Type B pancreatic cell (in vitro differentiated cells): ENCODE measurements at regions not wholly inside any gene's neighbourhood (a gene's known extent, or its start where the extent isn't known, plus 50 kb on each side); places are given as distances from the start of the nearest gene placed in this dataset.

Experiments
- DNase-seq: peaks from one replicate; pipeline ENCODE4 v3.0.0; 2021; ENCODE audit warnings: mixed read lengths; ENCODE audit not compliant: unreplicated experiment; ENCODE audit errors: extremely low spot score
- H3K27ac Mint-ChIP-seq: 2 replicates; pipeline ENCODE4 v1.8.0; 2021; ENCODE audit warnings: mild to moderate bottlenecking, mixed read lengths
- H3K27me3 Mint-ChIP-seq: 2 replicates; pipeline ENCODE4 v1.8.0; 2021; ENCODE audit warnings: mixed read lengths
- H3K36me3 Mint-ChIP-seq: 2 replicates; pipeline ENCODE4 v1.8.0; 2021; ENCODE audit warnings: mixed read lengths
- H3K4me1 Mint-ChIP-seq: one replicate; pipeline ENCODE4 v1.8.0; 2021; ENCODE audit warnings: mixed read lengths; ENCODE audit not compliant: unreplicated experiment
- H3K4me3 Mint-ChIP-seq: 2 replicates; pipeline ENCODE4 v1.8.0; 2021; ENCODE audit warnings: mild to moderate bottlenecking, mixed read lengths
- H3K9me3 Mint-ChIP-seq: 2 replicates; pipeline ENCODE4 v1.8.0; 2021; ENCODE audit warnings: mixed read lengths
- TF ChIP-seq, protein P1 (sequence below): fragments of 200-600 bp; sonication (generic); conservative IDR thresholded peaks from 2 replicates; pipeline ENCODE4 v1.5.0; 2021; ENCODE audit warnings: antibody characterized with exemption, mild to moderate bottlenecking

DNA sequence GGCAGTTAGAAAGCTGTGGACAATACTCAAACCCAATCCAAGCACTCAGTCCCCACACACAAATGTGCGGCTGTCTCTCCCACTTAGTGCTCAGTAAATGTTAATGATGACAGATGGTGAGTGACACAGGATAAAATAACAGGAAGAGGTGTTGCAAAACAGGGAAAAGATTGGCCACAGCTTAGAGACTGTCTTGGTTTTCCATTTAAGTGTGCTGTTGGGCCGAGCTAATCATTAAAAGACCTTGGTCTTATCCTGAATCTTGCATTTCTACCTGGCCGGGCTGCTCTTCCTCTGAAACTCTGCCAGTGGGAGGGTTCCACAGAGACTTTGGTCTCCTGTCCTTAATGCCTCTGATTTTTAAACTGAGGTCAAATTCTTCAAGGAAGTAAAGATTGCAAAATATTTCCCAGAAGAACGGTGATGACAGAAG lies 113.1 kb upstream of the RNF32 start:
- Mint-ChIP-seq H3K27me3 (peaks cover 3% of the 10 kb centered on the region), H3K4me1 (no peaks in the 10 kb centered on the region), H3K27ac (peak overlapping the region; percentile 26), H3K36me3 (no peaks in the 10 kb centered on the region), H3K4me3 (no peak overlapping the region), H3K9me3 (no peaks in the 10 kb centered on the region)
- DNase-seq: no peak
- TF ChIP-seq, protein P1, sequence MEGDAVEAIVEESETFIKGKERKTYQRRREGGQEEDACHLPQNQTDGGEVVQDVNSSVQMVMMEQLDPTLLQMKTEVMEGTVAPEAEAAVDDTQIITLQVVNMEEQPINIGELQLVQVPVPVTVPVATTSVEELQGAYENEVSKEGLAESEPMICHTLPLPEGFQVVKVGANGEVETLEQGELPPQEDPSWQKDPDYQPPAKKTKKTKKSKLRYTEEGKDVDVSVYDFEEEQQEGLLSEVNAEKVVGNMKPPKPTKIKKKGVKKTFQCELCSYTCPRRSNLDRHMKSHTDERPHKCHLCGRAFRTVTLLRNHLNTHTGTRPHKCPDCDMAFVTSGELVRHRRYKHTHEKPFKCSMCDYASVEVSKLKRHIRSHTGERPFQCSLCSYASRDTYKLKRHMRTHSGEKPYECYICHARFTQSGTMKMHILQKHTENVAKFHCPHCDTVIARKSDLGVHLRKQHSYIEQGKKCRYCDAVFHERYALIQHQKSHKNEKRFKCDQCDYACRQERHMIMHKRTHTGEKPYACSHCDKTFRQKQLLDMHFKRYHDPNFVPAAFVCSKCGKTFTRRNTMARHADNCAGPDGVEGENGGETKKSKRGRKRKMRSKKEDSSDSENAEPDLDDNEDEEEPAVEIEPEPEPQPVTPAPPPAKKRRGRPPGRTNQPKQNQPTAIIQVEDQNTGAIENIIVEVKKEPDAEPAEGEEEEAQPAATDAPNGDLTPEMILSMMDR: no peak

DNA sequence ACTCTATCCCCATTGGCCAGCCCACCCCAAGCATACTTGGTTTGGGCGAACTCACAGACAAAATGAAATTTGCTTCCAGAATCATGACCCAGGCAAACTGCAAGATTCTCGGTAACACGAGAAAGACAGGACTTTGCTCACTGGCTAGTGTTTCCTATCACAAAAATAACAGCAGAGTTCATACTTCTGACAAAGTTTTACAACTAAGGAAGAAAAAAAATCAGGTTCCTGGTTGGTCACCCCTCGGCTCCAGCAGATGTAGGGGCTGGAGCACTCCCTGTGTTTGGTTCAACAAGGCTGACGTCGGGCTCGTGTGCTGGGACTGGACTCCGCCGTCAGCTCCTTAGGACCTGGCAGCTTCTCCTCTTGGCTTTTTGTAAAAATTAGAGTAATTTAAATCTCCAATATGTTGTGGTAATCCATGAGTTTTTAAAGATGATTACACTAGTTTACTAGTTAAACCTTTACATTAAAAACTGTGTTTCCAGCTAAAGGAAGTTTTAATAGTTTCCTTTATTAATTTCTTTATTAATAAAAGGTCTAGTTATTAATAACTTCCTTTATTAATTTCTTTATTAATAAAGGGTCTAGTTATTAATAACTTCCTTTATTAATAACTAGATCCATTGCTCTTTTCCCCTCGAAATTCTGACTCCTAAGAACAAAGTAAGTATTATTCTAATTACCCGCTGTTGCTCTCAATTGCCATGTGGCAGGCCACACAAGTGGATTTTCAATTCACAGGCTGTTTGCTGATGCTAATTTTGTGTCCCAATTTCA lies 115.6 kb upstream of the RNF32 start:
- Mint-ChIP-seq H3K27me3 (peaks cover 3% of the 10 kb centered on the region), H3K9me3 (no peaks in the 10 kb centered on the region), H3K4me3 (no peak overlapping the region), H3K4me1 (no peaks in the 10 kb centered on the region), H3K36me3 (no peaks in the 10 kb centered on the region), H3K27ac (no peak overlapping the region)
- TF ChIP-seq, protein P1: no peak
- no peak for DNase-seq

DNA sequence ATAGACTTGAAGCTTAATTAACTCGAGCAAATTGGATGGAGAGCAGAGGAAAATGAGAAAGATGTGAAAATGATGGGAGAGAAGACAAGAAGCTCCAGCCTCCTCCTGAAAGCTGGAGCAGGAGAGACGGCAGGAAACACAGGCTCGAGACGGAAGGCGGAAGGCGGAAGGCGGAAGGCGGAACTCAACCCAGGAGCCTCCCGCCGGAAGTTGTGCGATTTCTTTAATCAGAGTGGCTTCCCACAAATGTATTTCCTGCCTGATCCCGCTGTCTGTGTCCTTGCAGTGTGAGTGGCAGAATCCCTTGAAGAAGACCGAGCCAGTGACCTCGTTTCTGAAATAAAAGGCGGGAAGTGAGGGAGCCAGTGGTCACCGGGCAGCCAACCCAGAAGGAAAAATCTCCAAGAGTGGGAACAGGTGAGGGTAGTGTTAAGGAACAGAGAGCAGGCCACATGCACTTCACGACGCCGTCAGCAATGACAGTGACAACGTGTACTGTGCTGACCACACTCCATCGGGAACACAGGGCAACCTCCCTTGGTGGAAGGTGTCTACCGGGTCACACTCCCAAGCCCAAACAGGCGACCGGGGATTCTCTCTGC lies 117.0 kb upstream of the RNF32 start:
- Mint-ChIP-seq H3K27me3 (peaks cover 3% of the 10 kb centered on the region), H3K4me1 (no peaks in the 10 kb centered on the region), H3K36me3 (no peaks in the 10 kb centered on the region), H3K9me3 (no peaks in the 10 kb centered on the region), H3K4me3 (no peak overlapping the region), H3K27ac (no peak overlapping the region)
- no peak for DNase-seq
- TF ChIP-seq, protein P1: no peak

DNA sequence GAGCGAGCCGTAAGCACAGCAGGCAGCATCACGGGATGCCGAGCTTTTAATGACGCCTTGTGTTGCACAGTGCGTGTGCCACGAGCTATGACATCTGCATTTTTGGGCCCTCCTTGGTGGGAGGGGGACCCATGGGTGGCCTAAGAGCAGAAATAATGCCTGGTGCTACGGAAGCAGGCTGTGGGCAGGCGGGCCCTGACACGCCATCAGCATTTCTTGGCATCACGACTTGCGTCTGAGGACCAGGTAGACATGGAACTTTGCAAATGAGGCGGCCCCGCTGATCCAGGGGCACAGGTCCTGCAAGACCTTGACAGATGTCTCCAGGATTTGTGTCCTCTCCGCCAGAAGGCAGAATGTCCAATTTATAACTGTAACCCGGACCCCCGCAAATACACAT lies 117.8 kb upstream of the RNF32 start:
- Mint-ChIP-seq H3K9me3 (no peaks in the 10 kb centered on the region), H3K36me3 (no peaks in the 10 kb centered on the region), H3K27me3 (peaks cover 3% of the 10 kb centered on the region), H3K4me3 (no peak overlapping the region), H3K27ac (no peak overlapping the region), H3K4me1 (no peaks in the 10 kb centered on the region)
- DNase-seq: no peak
- TF ChIP-seq, protein P1: no peak

DNA sequence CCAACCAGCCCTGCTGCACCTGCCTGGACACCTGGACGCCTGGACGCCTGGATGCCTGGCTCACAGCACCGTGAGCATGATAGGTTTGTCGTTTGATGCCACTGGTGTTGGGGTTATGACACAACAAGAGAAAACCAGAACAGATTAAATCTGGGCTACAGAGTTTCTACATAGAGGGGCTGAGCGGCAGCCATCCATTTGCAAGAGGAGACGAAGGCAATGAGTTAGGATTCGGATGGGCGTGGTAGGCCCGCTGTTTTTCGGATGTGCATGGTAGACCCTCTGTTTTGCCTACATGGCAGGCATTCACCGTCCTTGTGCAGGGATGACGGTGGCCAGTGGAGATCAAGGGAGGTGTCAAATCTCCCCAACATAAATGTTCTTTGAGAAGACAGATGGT lies 121.5 kb upstream of the RNF32 start:
- Mint-ChIP-seq H3K4me3 (no peak overlapping the region), H3K27me3 (peaks cover 8% of the 10 kb centered on the region), H3K36me3 (no peaks in the 10 kb centered on the region), H3K9me3 (no peaks in the 10 kb centered on the region), H3K4me1 (no peaks in the 10 kb centered on the region), H3K27ac (no peak overlapping the region)
- TF ChIP-seq, protein P1: no peak
- DNase-seq: no peak
